ENCODE measurements at regions not wholly inside any gene's neighbourhood (a gene's known extent, or its start where the extent isn't known, plus 50 kb on each side); places are given as distances from the start of the nearest gene placed in this dataset.

GRCh38 chr12:92008345-92008744 is 137.3 kb downstream of the BTG1 start:
- no peak for TF ChIP-seq CTCF (IDR thresholded peaks at IDR 0.05)

- TF ChIP-seq CTCF (IDR thresholded peaks at IDR 0.05), result no peak
Observed at GRCh38 chr12:92007787-92008186, 137.9 kb downstream of the BTG1 start.

GRCh38 chr12:92003701-92004100 is 141.9 kb downstream of the BTG1 start:
- TF ChIP-seq CTCF (IDR thresholded peaks at IDR 0.05), result no peak

- TF ChIP-seq CTCF (IDR thresholded peaks at IDR 0.05), result no peak
Observed at GRCh38 chr12:92002673-92003382, 142.8 kb downstream of the BTG1 start.

GRCh38 chr12:92002195-92002649 is 143.4 kb downstream of the BTG1 start:
- no peak for TF ChIP-seq CTCF (IDR thresholded peaks at IDR 0.05)

- TF ChIP-seq CTCF (IDR thresholded peaks at IDR 0.05), result no peak
Observed at GRCh38 chr12:92000597-92000996, 145.0 kb downstream of the BTG1 start.

GRCh38 chr12:91999823-92000222 is 145.8 kb downstream of the BTG1 start:
- no peak for TF ChIP-seq CTCF (IDR thresholded peaks at IDR 0.05)

- no peak for TF ChIP-seq CTCF (IDR thresholded peaks at IDR 0.05)
Observed at GRCh38 chr12:91998316-91998715, 147.3 kb downstream of the BTG1 start.
